Panc1 (cell line): ENCODE measurements at regions not wholly inside any gene's neighbourhood (a gene's known extent, or its start where the extent isn't known, plus 50 kb on each side); places are given as distances from the start of the nearest gene placed in this dataset.

Experiments used
- ATAC-seq: fragments of 200-7000 bp; cut with Tn5 transposase; 2 replicates; pipeline ENCODE4 v1.9.1; 2020; ENCODE audit warnings: mild to moderate bottlenecking, moderate library complexity
- BruUV-seq: library from RNA; stranded (reverse); fragments of 400-500 nt; replicated peaks from 2 replicates; lab custom pipeline; 2021; lab: Mats Ljungman, UMichigan
- CTCF ChIA-PET: fragments of 300-600 bp; sonication (Branson Sonifier 250); formaldehyde crosslinking; loops from one replicate; lab custom pipeline; 2022; ENCODE audit warnings: antibody characterized with exemption; lab: Charles Lee
- POLR2A ChIA-PET: fragments of 300-600 bp; sonication (Branson Sonifier 250); formaldehyde crosslinking; loops from one replicate; lab custom pipeline; 2022; ENCODE audit warnings: antibody characterized with exemption; lab: Charles Lee
- DNase-seq: peaks from one replicate; pipeline ENCODE4 v3.0.0-alpha.2; 2010; ENCODE audit warnings: low read depth, low spot score
- H3K27ac ChIP-seq: 2 replicates; pipeline ENCODE4 v1.5.1; 2011; ENCODE audit warnings: mild to moderate bottlenecking, low read length, inconsistent platforms
- H3K27me3 ChIP-seq: fragments of 200-500 bp; sonication (Bioruptor generic); 2 replicates; pipeline ENCODE4 v1.6.0; 2014; ENCODE audit warnings: low read length, inconsistent platforms; ENCODE audit not compliant: control insufficient read depth, insufficient read depth
- H3K36me3 ChIP-seq: fragments of 200-500 bp; sonication (Bioruptor generic); 2 replicates; pipeline ENCODE4 v1.5.1; 2014; ENCODE audit warnings: inconsistent platforms, mild to moderate bottlenecking, low read length, moderate library complexity; ENCODE audit not compliant: control insufficient read depth, insufficient read depth
- H3K4me1 ChIP-seq: 2 replicates; pipeline ENCODE4 v1.5.1; 2011; ENCODE audit warnings: inconsistent platforms, mild to moderate bottlenecking, low read length, moderate library complexity; ENCODE audit not compliant: control insufficient read depth, insufficient read depth
- H3K4me3 ChIP-seq, 2 experiments: 2 replicates each; pipeline ENCODE4 v1.5.1; 2011 to 2012; ENCODE audit warnings: low read depth in 2 of 2, low read length in 2 of 2, mild to moderate bottlenecking in 2 of 2, inconsistent platforms in 1 of 2, moderate library complexity in 1 of 2
- H3K9me3 ChIP-seq: fragments of 200-500 bp; sonication (Bioruptor generic); 2 replicates; pipeline ENCODE4 v1.5.1; 2014; ENCODE audit warnings: low read depth, mild to moderate bottlenecking, inconsistent platforms, low read length, moderate library complexity; ENCODE audit not compliant: control insufficient read depth, insufficient read depth
- CTCF ChIP-seq: fragments of 450-650 bp; IDR thresholded peaks from 2 replicates; pipeline ENCODE4 v1.5.1; 2017; ENCODE audit warnings: mild to moderate bottlenecking
- POLR2AphosphoS5 ChIP-seq: IDR thresholded peaks from 2 replicates; pipeline ENCODE4 v1.6.1; 2012; ENCODE audit warnings: mild to moderate bottlenecking, low read depth, low read length, moderate library complexity
- REST ChIP-seq, 2 experiments: IDR thresholded peaks; 2 replicates each; pipeline ENCODE4 v1.6.1; 2011 to 2012; ENCODE audit warnings: low read depth in 2 of 2, control low read depth in 1 of 2, low read length in 1 of 2, mild to moderate bottlenecking in 1 of 2, moderate library complexity in 1 of 2; ENCODE audit not compliant: insufficient read depth in 1 of 2
- SIN3A ChIP-seq: IDR thresholded peaks from 2 replicates; pipeline ENCODE4 v1.6.1; 2012; ENCODE audit warnings: low read depth, mild to moderate bottlenecking, low read length, moderate library complexity, borderline replicate concordance; ENCODE audit not compliant: insufficient read depth
- TCF7L2 ChIP-seq: IDR thresholded peaks from 2 replicates; pipeline ENCODE4 v1.6.1; 2011; ENCODE audit warnings: mild to moderate bottlenecking, low read depth, low read length, inconsistent platforms
- in situ Hi-C: cut with HindIII; loops from 2 replicates; pipeline ENCODE4 v1.10.0; 2016; ENCODE audit warnings: low sequenced_read_pairs, low pct_unique_long_range_greater_than_20kb
- intact Hi-C: fragments of 100-400 bp; cut with micrococcal nuclease; formaldehyde crosslinking; loops from one replicate; pipeline ENCODE4 v1.10.0; 2022; ENCODE audit not compliant: unreplicated experiment

DNA sequence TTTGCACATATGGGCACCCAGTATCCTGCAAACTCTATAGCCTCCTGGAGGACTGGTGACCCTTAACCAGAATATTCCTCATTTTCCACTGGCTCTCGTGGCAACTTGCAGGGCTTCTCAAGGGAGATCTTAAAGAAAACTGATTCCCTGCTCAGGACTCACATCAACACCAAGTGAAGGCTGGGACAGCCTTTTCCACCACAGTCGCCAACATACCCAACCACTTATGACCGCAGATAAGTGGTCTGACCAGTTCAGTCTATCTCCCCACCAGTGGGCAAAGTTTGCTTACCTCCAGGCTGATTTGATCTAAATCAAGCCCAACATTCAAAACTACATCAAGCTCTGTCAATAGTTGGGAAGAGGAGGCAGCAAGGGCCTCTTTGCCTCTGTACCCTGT, 289.3 kb upstream of the GATB start:
- intact Hi-C loops = no loop called here
- H3K27ac ChIP-seq = no peak overlapping the region
- no peaks in the 10 kb centered on the region for H3K9me3 ChIP-seq
- ATAC-seq = no peak
- H3K36me3 ChIP-seq = no peaks in the 10 kb centered on the region
- H3K4me1 ChIP-seq = no peaks in the 10 kb centered on the region
- DNase-seq = no peak
- ChIA-PET POLR2A (no interaction called here), CTCF (no interaction called here)
- H3K27me3 ChIP-seq = no peaks in the 10 kb centered on the region; the same call in 1 of the 2 replicates
- in situ Hi-C loops = no loop called here
- BruUV-seq = no TSS peak
- H3K4me3 ChIP-seq = no peak overlapping the region
- TF ChIP-seq TCF7L2 (no peak), REST (IDR thresholded peaks at IDR 0.05; ENCODE audit: insufficient read depth in 1 of 2, low read depth in 2 of 2, low read length in 1 of 2) (no peak), SIN3A (no peak), POLR2AphosphoS5 (no peak), CTCF (no peak)

GRCh38 chr4:152047451-152047850, 286.6 kb upstream of the GATB start:
- Histone ChIP-seq H3K27me3 (no peaks in the 10 kb centered on the region), H3K4me1 (no peaks in the 10 kb centered on the region), H3K4me3 (no peak overlapping the region), H3K27ac (no peak overlapping the region), H3K9me3 (no peaks in the 10 kb centered on the region), H3K36me3 (no peaks in the 10 kb centered on the region)
- ChIA-PET CTCF (no interaction called here), POLR2A (no interaction called here)
- in situ Hi-C loops (no loop called here), intact Hi-C loops (no loop called here)
- TF ChIP-seq TCF7L2 = no peak
- no peak for TF ChIP-seq SIN3A
- TF ChIP-seq REST (IDR thresholded peaks at IDR 0.05; ENCODE audit: insufficient read depth in 1 of 2, low read depth in 2 of 2, low read length in 1 of 2) = no peak
- TF ChIP-seq CTCF = no peak
- TF ChIP-seq POLR2AphosphoS5 = no peak
- BruUV-seq = no TSS peak
- ATAC-seq (no peak), DNase-seq (no peak)
